WTC11 (cell line): ENCODE measurements at regions not wholly inside any gene's neighbourhood (a gene's known extent, or its start where the extent isn't known, plus 50 kb on each side); places are given as distances from the start of the nearest gene placed in this dataset.

Source experiments
- ELF4 ChIP-seq: sonication (generic); formaldehyde crosslinking; IDR thresholded peaks from 2 replicates; pipeline ENCODE4 v1.8.1; 2022; ENCODE audit warnings: low read depth, mild to moderate bottlenecking, moderate library complexity, missing genetic modification reagents
- NR1H2 ChIP-seq: sonication (generic); formaldehyde crosslinking; IDR thresholded peaks from 2 replicates; pipeline ENCODE4 v1.9.0; 2021; ENCODE audit warnings: mild to moderate bottlenecking, moderate library complexity, missing genetic modification reagents
- RELA ChIP-seq: sonication (generic); formaldehyde crosslinking; IDR thresholded peaks from 2 replicates; pipeline ENCODE4 v1.8.1; 2022; ENCODE audit warnings: missing genetic modification reagents, mild to moderate bottlenecking, borderline replicate concordance
- ZNF121 ChIP-seq: sonication (generic); formaldehyde crosslinking; IDR thresholded peaks from 2 replicates; pipeline ENCODE4 v1.8.0; 2023; ENCODE audit warnings: missing genetic modification reagents
- TF ChIP-seq, protein P1 (sequence below): fragments of 200-600 bp; IDR thresholded peaks from 2 replicates; pipeline ENCODE4 v1.8.0; 2022; ENCODE audit warnings: antibody characterized with exemption

DNA sequence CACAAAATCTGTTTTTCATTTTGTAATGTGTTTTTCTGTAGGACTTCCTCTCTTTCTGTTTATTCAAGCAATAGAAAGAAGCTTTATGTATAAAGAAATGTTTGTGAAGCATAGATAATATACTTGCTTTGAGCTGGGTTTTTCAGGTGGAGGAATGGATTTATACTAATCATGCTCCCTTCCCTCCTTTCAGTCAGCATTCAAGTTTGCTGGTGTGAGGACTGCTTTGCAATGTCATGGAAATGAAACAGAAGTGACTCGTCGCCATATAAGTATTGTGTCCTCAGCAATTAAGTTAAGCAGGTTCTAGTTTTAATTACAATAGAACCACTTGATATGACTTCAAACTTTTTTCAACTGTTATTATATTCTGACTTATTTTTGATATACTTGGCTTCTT, 1447.1 kb downstream of the PCDH19 start:
- TF ChIP-seq RELA (CRISPR knock-in tag) (no peak), ZNF121 (CRISPR knock-in tag) (no peak), NR1H2 (CRISPR knock-in tag) (no peak), ELF4 (CRISPR knock-in tag) (no peak)
- TF ChIP-seq, protein P1, sequence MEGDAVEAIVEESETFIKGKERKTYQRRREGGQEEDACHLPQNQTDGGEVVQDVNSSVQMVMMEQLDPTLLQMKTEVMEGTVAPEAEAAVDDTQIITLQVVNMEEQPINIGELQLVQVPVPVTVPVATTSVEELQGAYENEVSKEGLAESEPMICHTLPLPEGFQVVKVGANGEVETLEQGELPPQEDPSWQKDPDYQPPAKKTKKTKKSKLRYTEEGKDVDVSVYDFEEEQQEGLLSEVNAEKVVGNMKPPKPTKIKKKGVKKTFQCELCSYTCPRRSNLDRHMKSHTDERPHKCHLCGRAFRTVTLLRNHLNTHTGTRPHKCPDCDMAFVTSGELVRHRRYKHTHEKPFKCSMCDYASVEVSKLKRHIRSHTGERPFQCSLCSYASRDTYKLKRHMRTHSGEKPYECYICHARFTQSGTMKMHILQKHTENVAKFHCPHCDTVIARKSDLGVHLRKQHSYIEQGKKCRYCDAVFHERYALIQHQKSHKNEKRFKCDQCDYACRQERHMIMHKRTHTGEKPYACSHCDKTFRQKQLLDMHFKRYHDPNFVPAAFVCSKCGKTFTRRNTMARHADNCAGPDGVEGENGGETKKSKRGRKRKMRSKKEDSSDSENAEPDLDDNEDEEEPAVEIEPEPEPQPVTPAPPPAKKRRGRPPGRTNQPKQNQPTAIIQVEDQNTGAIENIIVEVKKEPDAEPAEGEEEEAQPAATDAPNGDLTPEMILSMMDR = no peak
